Loucy (cell line): ENCODE measurements at regions not wholly inside any gene's neighbourhood (a gene's known extent, or its start where the extent isn't known, plus 50 kb on each side); places are given as distances from the start of the nearest gene placed in this dataset.

ENCODE experiments used
- CTCF ChIP-seq: fragments of 200-600 bp; sonication (generic); conservative IDR thresholded peaks from 2 replicates; pipeline ENCODE4 v1.5.1; 2014; ENCODE audit warnings: mild to moderate bottlenecking, antibody characterized with exemption, low read length
- EZH2phosphoT487 ChIP-seq: fragments of 200-600 bp; IDR thresholded peaks from 2 replicates; pipeline ENCODE4 v1.6.1; 2018; ENCODE audit warnings: antibody characterized with exemption, mild to moderate bottlenecking, moderate library complexity, borderline replicate concordance

GRCh38 chr2:180169474-180169873 is 162.4 kb upstream of the CWC22 start:
- TF ChIP-seq CTCF (no peak), EZH2phosphoT487 (no peak)
